ENCODE measurements at regions not wholly inside any gene's neighbourhood (a gene's known extent, or its start where the extent isn't known, plus 50 kb on each side); places are given as distances from the start of the nearest gene placed in this dataset.

GRCh38 chr12:53843545-53843944, 91.8 kb upstream of the CISTR start:
- ChIA-PET CTCF (no interaction called here), POLR2A (no interaction called here)
- TF ChIP-seq CTCF (IDR thresholded peaks at IDR 0.05; ENCODE audit: control extremely low read depth, extremely low read depth, low read depth, missing control alignments), result no peak

DNA sequence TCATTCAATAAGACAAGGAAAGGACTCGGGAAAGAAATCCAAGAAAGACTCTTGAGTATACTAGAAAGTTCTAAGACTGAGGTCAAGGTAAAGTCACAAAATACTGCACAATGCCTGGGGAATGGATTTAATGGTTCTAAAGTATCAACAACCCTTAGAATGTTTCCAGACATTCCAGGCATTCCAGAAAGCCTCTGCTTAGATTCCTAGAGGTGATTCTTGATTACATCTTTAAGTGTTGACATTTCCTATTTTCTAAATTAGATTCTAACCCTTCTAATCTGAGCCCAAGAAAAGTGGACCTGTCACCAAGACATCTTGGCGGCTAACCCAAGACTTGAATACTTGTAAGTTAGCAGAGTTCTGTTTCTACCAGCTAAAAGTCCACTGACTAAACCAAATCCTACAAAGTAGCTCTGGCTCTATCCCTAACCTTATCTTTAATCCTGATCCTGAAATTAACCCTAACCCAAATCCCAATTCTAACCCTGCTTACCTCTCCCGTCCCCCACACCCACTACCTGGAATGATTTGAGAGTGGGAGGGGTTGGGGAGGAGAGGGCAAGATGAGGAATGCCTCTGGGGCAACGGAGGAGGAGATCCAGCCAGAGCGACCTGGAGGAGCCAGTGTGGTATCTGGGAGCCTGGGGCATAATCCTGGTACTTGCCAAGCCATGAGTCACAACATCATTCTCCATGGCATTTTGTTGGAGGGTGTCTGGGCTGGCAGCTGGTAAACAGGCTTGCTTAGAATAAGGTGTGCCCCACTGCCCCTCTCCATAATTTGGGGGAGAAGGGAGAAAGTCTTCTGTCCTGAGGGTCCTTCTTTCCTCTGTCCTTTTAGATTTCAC, 93.4 kb upstream of the HOXC13 start:
- ChIA-PET POLR2A (no interaction called here), CTCF (interaction anchor here (1.5 kb wide), 1 partner anchor 16 kb away, joined by 3 read pairs; no protein-coding TSS in a partner anchor)
- TF ChIP-seq CTCF (IDR thresholded peaks at IDR 0.05; ENCODE audit: control extremely low read depth, extremely low read depth, low read depth, missing control alignments), result no peak
- no peak for DNase-seq (ENCODE audit: extremely low spot score)

More at GRCh38 chr12:53843545-53843944, 91.8 kb upstream of the CISTR start:
- DNase-seq (ENCODE audit: extremely low spot score), result no peak

GRCh38 chr12:53845932-53846331, 92.7 kb upstream of the HOXC13 start:
- ChIA-PET CTCF (no interaction called here), POLR2A (no interaction called here)
- DNase-seq (ENCODE audit: extremely low spot score), result no peak
- TF ChIP-seq CTCF (IDR thresholded peaks at IDR 0.05; ENCODE audit: control extremely low read depth, extremely low read depth, low read depth, missing control alignments), result no peak

DNA sequence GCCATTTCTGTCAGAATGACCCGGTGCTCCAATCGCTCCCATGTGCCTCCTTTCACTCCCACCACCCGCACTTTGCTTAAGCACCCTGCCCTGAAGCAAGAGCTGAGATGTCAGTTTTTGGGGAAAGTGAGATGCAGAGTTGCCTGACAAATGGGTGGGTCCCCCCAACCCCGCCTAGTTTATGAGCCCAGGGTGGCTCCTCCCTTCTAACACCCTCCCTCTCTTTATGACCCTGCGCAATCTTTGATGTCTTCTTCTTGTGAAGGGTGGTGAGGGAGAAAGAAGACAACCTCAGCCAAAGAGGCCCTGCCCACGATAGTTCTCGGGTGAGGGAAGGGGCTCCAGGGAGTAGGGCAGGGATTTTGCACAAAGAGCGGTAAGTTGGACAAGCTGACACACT, 89.5 kb upstream of the HOXC13 start:
- no peak for DNase-seq (ENCODE audit: extremely low spot score)
- CTCF ChIA-PET, result interaction anchor here (1.0 to 3.9 kb wide), 3 partner anchors 10 to 92 kb away, joined by 3 to 14 read pairs (median 4); no protein-coding TSS in a partner anchor

GRCh38 chr12:53849656-53850055, 89.0 kb upstream of the HOXC13 start:
- no peak for DNase-seq (ENCODE audit: extremely low spot score)
- TF ChIP-seq CTCF (IDR thresholded peaks at IDR 0.05; ENCODE audit: control extremely low read depth, extremely low read depth, low read depth, missing control alignments), result no peak
- CTCF ChIA-PET, result interaction anchor here (1.0 to 3.9 kb wide), 5 partner anchors 10 to 340 kb away, joined by 3 to 14 read pairs (median 3); partner anchors contain the start of gene SMUG1
- POLR2A ChIA-PET, result no interaction called here

More for the DNA sequence above, 89.5 kb upstream of the HOXC13 start:
- POLR2A ChIA-PET, result no interaction called here
- TF ChIP-seq CTCF (IDR thresholded peaks at IDR 0.05; ENCODE audit: control extremely low read depth, extremely low read depth, low read depth, missing control alignments), result no peak

DNA sequence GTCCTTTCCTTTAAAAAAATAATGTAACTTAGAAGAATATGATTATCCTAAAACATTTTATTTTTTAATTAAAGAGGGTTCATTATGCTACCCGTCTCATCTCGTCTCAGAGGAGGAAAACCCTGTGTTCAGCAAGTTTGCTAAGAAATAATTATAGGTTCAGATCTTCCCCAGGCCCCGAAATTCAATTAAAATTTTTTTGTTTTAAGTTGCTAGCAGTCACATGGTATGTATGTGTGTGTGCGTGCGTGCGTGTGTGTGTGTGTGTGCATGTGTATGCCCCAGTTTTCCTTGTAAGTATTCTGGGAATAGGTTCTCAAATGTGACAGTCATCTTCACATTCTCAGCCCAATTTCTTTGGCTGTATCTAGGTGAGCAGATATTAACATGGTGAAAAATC, 86.6 kb upstream of the HOXC13 start:
- no peak for DNase-seq (ENCODE audit: extremely low spot score)
- TF ChIP-seq CTCF (IDR thresholded peaks at IDR 0.05; ENCODE audit: control extremely low read depth, extremely low read depth, low read depth, missing control alignments), result no peak
- CTCF ChIA-PET, result interaction anchor here (3.9 kb wide), 1 partner anchor 10 kb away, joined by 14 read pairs; no protein-coding TSS in a partner anchor
- POLR2A ChIA-PET, result no interaction called here
